ENCODE measurements at regions not wholly inside any gene's neighbourhood (a gene's known extent, or its start where the extent isn't known, plus 50 kb on each side); places are given as distances from the start of the nearest gene placed in this dataset.
"Not testable (repeated sequence)": the region's sequence is repeated elsewhere in the genome, so short reads cannot be mapped to it uniquely, and the experiment has no call there.

- TF ChIP-seq, protein P1, sequence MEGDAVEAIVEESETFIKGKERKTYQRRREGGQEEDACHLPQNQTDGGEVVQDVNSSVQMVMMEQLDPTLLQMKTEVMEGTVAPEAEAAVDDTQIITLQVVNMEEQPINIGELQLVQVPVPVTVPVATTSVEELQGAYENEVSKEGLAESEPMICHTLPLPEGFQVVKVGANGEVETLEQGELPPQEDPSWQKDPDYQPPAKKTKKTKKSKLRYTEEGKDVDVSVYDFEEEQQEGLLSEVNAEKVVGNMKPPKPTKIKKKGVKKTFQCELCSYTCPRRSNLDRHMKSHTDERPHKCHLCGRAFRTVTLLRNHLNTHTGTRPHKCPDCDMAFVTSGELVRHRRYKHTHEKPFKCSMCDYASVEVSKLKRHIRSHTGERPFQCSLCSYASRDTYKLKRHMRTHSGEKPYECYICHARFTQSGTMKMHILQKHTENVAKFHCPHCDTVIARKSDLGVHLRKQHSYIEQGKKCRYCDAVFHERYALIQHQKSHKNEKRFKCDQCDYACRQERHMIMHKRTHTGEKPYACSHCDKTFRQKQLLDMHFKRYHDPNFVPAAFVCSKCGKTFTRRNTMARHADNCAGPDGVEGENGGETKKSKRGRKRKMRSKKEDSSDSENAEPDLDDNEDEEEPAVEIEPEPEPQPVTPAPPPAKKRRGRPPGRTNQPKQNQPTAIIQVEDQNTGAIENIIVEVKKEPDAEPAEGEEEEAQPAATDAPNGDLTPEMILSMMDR (IDR thresholded peaks at IDR 0.05; ENCODE audit: insufficient read depth, low read depth, low read length, missing control alignments), result no peak
- no peak overlapping the region for H3K4me3 ChIP-seq (ENCODE audit: low read depth, low read length)
- DNase-seq (ENCODE audit: low read depth), result no peak
Observed at GRCh38 chr1:105436589-105437259, 1619.8 kb upstream of the PRMT6 start.

- TF ChIP-seq, protein P1 (IDR thresholded peaks at IDR 0.05; ENCODE audit: insufficient read depth, low read depth, low read length, missing control alignments), result no peak
- no peak overlapping the region for H3K4me3 ChIP-seq (ENCODE audit: low read depth, low read length)
- no peak for DNase-seq (ENCODE audit: low read depth)
Observed at GRCh38 chr1:105437847-105438246, 1618.6 kb upstream of the PRMT6 start.

DNA sequence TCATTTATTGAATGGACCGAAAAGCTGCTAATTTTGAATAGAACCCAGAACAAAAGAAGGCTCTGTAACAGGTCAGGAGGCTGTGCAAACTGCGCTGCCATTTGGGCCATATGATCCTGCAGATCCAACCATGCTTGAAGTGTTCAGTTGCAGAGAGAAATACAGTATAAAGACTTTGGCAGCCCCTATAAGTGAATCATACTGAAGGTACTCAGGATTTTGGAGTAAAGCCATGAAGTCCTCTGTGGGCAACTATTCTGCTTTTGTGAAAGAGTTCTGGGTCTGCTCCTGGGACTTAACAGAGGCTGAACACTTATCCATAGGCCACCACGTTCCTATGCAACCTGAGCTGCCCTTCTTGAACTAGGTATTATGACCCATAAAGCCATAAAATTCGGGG lies 1613.6 kb upstream of the PRMT6 start:
- TF ChIP-seq, protein P1 (IDR thresholded peaks at IDR 0.05; ENCODE audit: insufficient read depth, low read depth, low read length, missing control alignments), result no peak
- H3K4me3 ChIP-seq (ENCODE audit: low read depth, low read length), result no peak overlapping the region
- no peak for DNase-seq (ENCODE audit: low read depth)

DNA sequence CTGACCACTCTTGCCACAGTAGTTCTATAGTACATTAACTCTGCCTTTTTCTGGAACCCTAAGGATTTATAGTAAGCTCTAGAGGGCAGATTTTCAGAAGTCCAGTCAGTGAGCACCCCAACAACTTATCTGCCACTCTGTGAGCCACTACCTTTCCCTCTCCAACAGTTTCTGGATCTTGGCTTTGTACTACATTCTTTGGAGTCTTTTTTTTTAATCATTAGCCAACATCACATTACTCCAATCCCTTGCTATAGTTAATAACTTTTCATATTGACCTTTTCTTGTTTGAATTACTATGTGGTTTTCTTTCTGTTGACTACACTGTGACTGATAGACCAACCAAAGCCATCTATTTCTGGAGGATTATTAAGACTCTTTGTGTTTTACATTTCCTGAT lies 1596.7 kb upstream of the PRMT6 start:
- TF ChIP-seq, protein P1 (IDR thresholded peaks at IDR 0.05; ENCODE audit: insufficient read depth, low read depth, low read length, missing control alignments), result no peak
- no peak overlapping the region for H3K4me3 ChIP-seq (ENCODE audit: low read depth, low read length)
- DNase-seq (ENCODE audit: low read depth), result no peak

- H3K4me3 ChIP-seq (ENCODE audit: low read depth, low read length), result no peak overlapping the region
- TF ChIP-seq, protein P1 (IDR thresholded peaks at IDR 0.05; ENCODE audit: insufficient read depth, low read depth, low read length, missing control alignments), result no peak
- no peak for DNase-seq (ENCODE audit: low read depth)
Observed at GRCh38 chr1:105462308-105462707, 1594.2 kb upstream of the PRMT6 start.

- H3K4me3 ChIP-seq (ENCODE audit: low read depth, low read length), result no peak overlapping the region
- no peak for DNase-seq (ENCODE audit: low read depth)
- TF ChIP-seq, protein P1 (IDR thresholded peaks at IDR 0.05; ENCODE audit: insufficient read depth, low read depth, low read length, missing control alignments), result no peak
Observed at GRCh38 chr1:105467549-105467948, 1588.9 kb upstream of the PRMT6 start.

DNA sequence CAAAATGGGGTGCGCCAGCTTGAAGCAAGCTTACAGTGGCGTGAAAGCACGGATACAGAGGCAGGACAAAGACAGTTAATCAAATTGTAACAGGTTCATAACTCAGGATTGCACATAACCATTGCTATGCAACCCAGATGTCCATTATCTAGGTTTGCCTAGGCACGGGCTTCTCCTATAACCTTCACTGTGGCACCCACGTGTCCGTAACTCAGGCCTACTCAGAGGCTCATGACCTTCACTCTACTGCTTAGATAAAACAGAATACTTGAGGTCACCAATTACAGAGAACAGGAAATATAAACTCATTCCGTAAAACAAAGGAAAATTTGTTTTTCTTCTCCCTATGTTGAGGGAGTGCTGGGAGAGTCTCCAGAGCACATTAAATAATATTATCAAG lies 1585.9 kb upstream of the PRMT6 start:
- H3K4me3 ChIP-seq (ENCODE audit: low read depth, low read length); DNase-seq (ENCODE audit: low read depth): not testable (repeated sequence)

Measured in GM12865 (cell line).